ENCODE measurements at regions not wholly inside any gene's neighbourhood (a gene's known extent, or its start where the extent isn't known, plus 50 kb on each side); places are given as distances from the start of the nearest gene placed in this dataset.
"Not testable (repeated sequence)": the region's sequence is repeated elsewhere in the genome, so short reads cannot be mapped to it uniquely, and the experiment has no call there.

GRCh38 chr22:27066856-27067255 lies 409.5 kb downstream of the MIAT start:
- Histone ChIP-seq H3K4me1 (ENCODE audit: insufficient read depth) (no peaks in the 10 kb centered on the region), H3K27ac (ENCODE audit: low read depth) (no peak overlapping the region), H3K4me3 (ENCODE audit: low read depth, low read length) (no peak overlapping the region), H3K36me3 (ENCODE audit: insufficient read depth) (no peaks in the 10 kb centered on the region)
- DNase-seq (ENCODE audit: extremely low spot score) = no peak
- WGBS = 89% methylated on average over 12 of the region's 12 CpGs

GRCh38 chr22:27068121-27068520 lies 410.7 kb downstream of the MIAT start:
- Histone ChIP-seq H3K4me1 (ENCODE audit: insufficient read depth) (no peaks in the 10 kb centered on the region), H3K4me3 (ENCODE audit: low read depth, low read length) (no peak overlapping the region), H3K27ac (ENCODE audit: low read depth) (no peak overlapping the region), H3K36me3 (ENCODE audit: insufficient read depth) (no peaks in the 10 kb centered on the region)
- no peak for DNase-seq (ENCODE audit: extremely low spot score)

GRCh38 chr22:27070594-27070993 lies 413.2 kb downstream of the MIAT start:
- Histone ChIP-seq H3K36me3 (ENCODE audit: insufficient read depth) (no peaks in the 10 kb centered on the region), H3K27ac (ENCODE audit: low read depth) (no peak overlapping the region), H3K4me1 (ENCODE audit: insufficient read depth) (no peaks in the 10 kb centered on the region), H3K4me3 (ENCODE audit: low read depth, low read length) (no peak overlapping the region)
- WGBS = 24% methylated on average over 8 of the region's 8 CpGs
- no peak for DNase-seq (ENCODE audit: extremely low spot score)

- Histone ChIP-seq H3K27ac (ENCODE audit: low read depth) (no peak overlapping the region), H3K4me3 (ENCODE audit: low read depth, low read length) (no peak overlapping the region), H3K4me1 (ENCODE audit: insufficient read depth) (no peaks in the 10 kb centered on the region), H3K36me3 (ENCODE audit: insufficient read depth) (no peaks in the 10 kb centered on the region)
- WGBS = 69% methylated on average over 12 of the region's 12 CpGs
- no peak for DNase-seq (ENCODE audit: extremely low spot score)
Measured at GRCh38 chr22:27073601-27074425, 416.4 kb downstream of the MIAT start.

- no peak for DNase-seq (ENCODE audit: extremely low spot score)
- Histone ChIP-seq H3K4me1 (ENCODE audit: insufficient read depth) (no peaks in the 10 kb centered on the region), H3K36me3 (ENCODE audit: insufficient read depth) (no peaks in the 10 kb centered on the region), H3K27ac (ENCODE audit: low read depth) (no peak overlapping the region), H3K4me3 (ENCODE audit: low read depth, low read length) (no peak overlapping the region)
- 62% methylated on average over 6 of the region's 6 CpGs for WGBS
Measured at GRCh38 chr22:27075028-27075678, 417.8 kb downstream of the MIAT start.

GRCh38 chr22:27075891-27076290 lies 418.5 kb downstream of the MIAT start:
- WGBS = 45% methylated on average over 7 of the region's 7 CpGs
- DNase-seq (ENCODE audit: extremely low spot score) = no peak
- Histone ChIP-seq H3K36me3 (ENCODE audit: insufficient read depth) (no peaks in the 10 kb centered on the region), H3K4me1 (ENCODE audit: insufficient read depth) (no peaks in the 10 kb centered on the region), H3K27ac (ENCODE audit: low read depth) (no peak overlapping the region), H3K4me3 (ENCODE audit: low read depth, low read length) (no peak overlapping the region)

GRCh38 chr22:27078064-27078463 lies 420.7 kb downstream of the MIAT start:
- WGBS = 88% methylated on average over 3 of the region's 3 CpGs
- H3K4me1 ChIP-seq (ENCODE audit: insufficient read depth); H3K4me3 ChIP-seq (ENCODE audit: low read depth, low read length); H3K36me3 ChIP-seq (ENCODE audit: insufficient read depth); H3K27ac ChIP-seq (ENCODE audit: low read depth); DNase-seq (ENCODE audit: extremely low spot score): not testable (repeated sequence)

- WGBS = 88% methylated on average over 8 of the region's 8 CpGs
- Histone ChIP-seq H3K4me1 (ENCODE audit: insufficient read depth) (no peaks in the 10 kb centered on the region), H3K36me3 (ENCODE audit: insufficient read depth) (no peaks in the 10 kb centered on the region), H3K27ac (ENCODE audit: low read depth) (no peak overlapping the region), H3K4me3 (ENCODE audit: low read depth, low read length) (no peak overlapping the region)
- DNase-seq (ENCODE audit: extremely low spot score) = no peak
Measured at GRCh38 chr22:27080036-27080578, 422.7 kb downstream of the MIAT start.

GRCh38 chr22:27080863-27081262 lies 423.5 kb downstream of the MIAT start:
- Histone ChIP-seq H3K36me3 (ENCODE audit: insufficient read depth) (no peaks in the 10 kb centered on the region), H3K27ac (ENCODE audit: low read depth) (no peak overlapping the region), H3K4me1 (ENCODE audit: insufficient read depth) (no peaks in the 10 kb centered on the region), H3K4me3 (ENCODE audit: low read depth, low read length) (no peak overlapping the region)
- DNase-seq (ENCODE audit: extremely low spot score) = no peak
- WGBS = 44% methylated on average over 2 of the region's 2 CpGs

GRCh38 chr22:27083610-27084009 lies 426.2 kb downstream of the MIAT start:
- WGBS = 76% methylated on average over 4 of the region's 4 CpGs
- DNase-seq (ENCODE audit: extremely low spot score) = no peak
- Histone ChIP-seq H3K27ac (ENCODE audit: low read depth) (no peak overlapping the region), H3K36me3 (ENCODE audit: insufficient read depth) (no peaks in the 10 kb centered on the region), H3K4me3 (ENCODE audit: low read depth, low read length) (no peak overlapping the region), H3K4me1 (ENCODE audit: insufficient read depth) (no peaks in the 10 kb centered on the region)

- no peak for DNase-seq (ENCODE audit: extremely low spot score)
- WGBS = 85% methylated on average over 1 of the region's 1 CpG
- Histone ChIP-seq H3K36me3 (ENCODE audit: insufficient read depth) (no peaks in the 10 kb centered on the region), H3K27ac (ENCODE audit: low read depth) (no peak overlapping the region), H3K4me3 (ENCODE audit: low read depth, low read length) (no peak overlapping the region), H3K4me1 (ENCODE audit: insufficient read depth) (no peaks in the 10 kb centered on the region)
Measured at GRCh38 chr22:27084130-27084529, 426.7 kb downstream of the MIAT start.

- 25% methylated on average over 18 of the region's 18 CpGs for WGBS
- Histone ChIP-seq H3K4me1 (ENCODE audit: insufficient read depth) (no peaks in the 10 kb centered on the region), H3K36me3 (ENCODE audit: insufficient read depth) (no peaks in the 10 kb centered on the region), H3K27ac (ENCODE audit: low read depth) (no peak overlapping the region), H3K4me3 (ENCODE audit: low read depth, low read length) (no peak overlapping the region)
- DNase-seq (ENCODE audit: extremely low spot score) = no peak
Measured at GRCh38 chr22:27086080-27087044, 429.0 kb downstream of the MIAT start.

GRCh38 chr22:27087051-27087450 lies 429.7 kb downstream of the MIAT start:
- Histone ChIP-seq H3K36me3 (ENCODE audit: insufficient read depth) (no peaks in the 10 kb centered on the region), H3K4me3 (ENCODE audit: low read depth, low read length) (no peak overlapping the region), H3K27ac (ENCODE audit: low read depth) (no peak overlapping the region), H3K4me1 (ENCODE audit: insufficient read depth) (no peaks in the 10 kb centered on the region)
- no peak for DNase-seq (ENCODE audit: extremely low spot score)
- 75% methylated on average over 4 of the region's 4 CpGs for WGBS
